Heart left ventricle (tissue), 13 donors: ENCODE measurements at regions not wholly inside any gene's neighbourhood (a gene's known extent, or its start where the extent isn't known, plus 50 kb on each side); places are given as distances from the start of the nearest gene placed in this dataset.

Experiments
- CTCF ChIP-seq, 12 donors: fragments of 200-600 bp; sonication (generic) in 4 of 12; IDR thresholded peaks; one replicate each; pipeline versions ENCODE4 v1.5.0 to v1.8.0; 2018 to 2022; ENCODE audit warnings: antibody characterized with exemption in 12 of 12, mild to moderate bottlenecking in 5 of 12
- POLR2A ChIP-seq, 2 donors: fragments of 450-650 bp; IDR thresholded peaks; one replicate each; pipeline ENCODE4 v1.6.1; 2017; ENCODE audit warnings: antibody characterized with exemption in 2 of 2, mild to moderate bottlenecking in 2 of 2, moderate library complexity in 2 of 2
- donor health status: ischemic (EF 13 %, LVEDD 7.1; RV severe dilation, severe dysfunction).
- donor health status: DM: no; HTN: yes; CAD: no.
- donor health status: DM: no; HTN: no; CAD: no.
- donor health status: ischemic (EF 25% LVEDD 6.9; RV normal size, moderate dysfunction).
- donor health status: ischemic (EF 25% LVEDD 5.7; RV mildly dilated, moderate dysfunction).
- donor health status: ischemic (EF 35%, LVEDD 5.7; RV mildly dilated, moderate dysfunction).
- donor health status: nonischemic (EF 11% LVEDD 7.7; RV severe dilation, severe dysfunction).
- donor health status: DM: yes; HTN: yes; CAD: no.
- donor health status: PGD.
- donor health status: ischemic (EF 29% LVEDD 5.4; RV normal size, mild dysfunction).
- donor health status: nonischemic (EF 23%, LVEDD 6.1; RV moderate dilation, normal function).

GRCh38 chr3:139226731-139227130 lies 117.1 kb upstream of the MRPS22 start:
- TF ChIP-seq POLR2A (IDR thresholded peaks at IDR 0.05) (no peak), CTCF (IDR thresholded peaks at IDR 0.05) (no peak)
